H1 (cell line): ENCODE measurements at regions not wholly inside any gene's neighbourhood (a gene's known extent, or its start where the extent isn't known, plus 50 kb on each side); places are given as distances from the start of the nearest gene placed in this dataset.

Experiments
- CBX8 ChIP-seq: fragments of 300-800, 300-1000 bp; sonication (generic); IDR thresholded peaks from 2 replicates; pipeline ENCODE4 v1.7.1; 2016; ENCODE audit warnings: low read depth, low read length, borderline replicate concordance
- CEBPB ChIP-seq: IDR thresholded peaks from 2 replicates; pipeline ENCODE4 v1.6.1; 2012; ENCODE audit warnings: low read depth, low read length
- CHD2 ChIP-seq: IDR thresholded peaks from 2 replicates; pipeline ENCODE4 v1.6.1; 2012; ENCODE audit warnings: low read length, improper control_type of control experiment
- EP300 ChIP-seq, 2 experiments: IDR thresholded peaks; 1 replicate in 1 of 2; 2 replicates in 1 of 2; pipeline ENCODE4 v1.6.1; 2011 to 2012; ENCODE audit warnings: low read depth in 2 of 2, low read length in 2 of 2, mild to moderate bottlenecking in 2 of 2, borderline replicate concordance in 1 of 2, inconsistent platforms in 1 of 2, moderate library complexity in 1 of 2
- KDM4A ChIP-seq: IDR thresholded peaks from one replicate; pipeline ENCODE4 v1.7.1; 2012; ENCODE audit warnings: low read depth, mild to moderate bottlenecking, moderate library complexity, low read length, inconsistent platforms; ENCODE audit not compliant: severe bottlenecking
- NRF1 ChIP-seq: IDR thresholded peaks from 2 replicates; pipeline ENCODE4 v1.6.1; 2011; ENCODE audit warnings: mild to moderate bottlenecking, low read depth, low read length, improper control_type of control experiment
- TAF7 ChIP-seq: optimal IDR thresholded peaks from 2 replicates; pipeline ENCODE3; 2011; ENCODE audit warnings: low read depth, mild to moderate bottlenecking, inconsistent platforms, low read length, moderate library complexity, borderline replicate concordance
- TF ChIP-seq, protein P1 (sequence below): fragments of 300-600 bp; sonication (generic); IDR thresholded peaks from 2 replicates; pipeline ENCODE4 v1.7.1; 2012; ENCODE audit warnings: low read length, moderate library complexity, mild to moderate bottlenecking, inconsistent platforms; ENCODE audit not compliant: insufficient replicate concordance

GRCh38 chr10:113326160-113327111 lies 226.4 kb upstream of the HABP2 start (continued):
- TF ChIP-seq, protein P1, sequence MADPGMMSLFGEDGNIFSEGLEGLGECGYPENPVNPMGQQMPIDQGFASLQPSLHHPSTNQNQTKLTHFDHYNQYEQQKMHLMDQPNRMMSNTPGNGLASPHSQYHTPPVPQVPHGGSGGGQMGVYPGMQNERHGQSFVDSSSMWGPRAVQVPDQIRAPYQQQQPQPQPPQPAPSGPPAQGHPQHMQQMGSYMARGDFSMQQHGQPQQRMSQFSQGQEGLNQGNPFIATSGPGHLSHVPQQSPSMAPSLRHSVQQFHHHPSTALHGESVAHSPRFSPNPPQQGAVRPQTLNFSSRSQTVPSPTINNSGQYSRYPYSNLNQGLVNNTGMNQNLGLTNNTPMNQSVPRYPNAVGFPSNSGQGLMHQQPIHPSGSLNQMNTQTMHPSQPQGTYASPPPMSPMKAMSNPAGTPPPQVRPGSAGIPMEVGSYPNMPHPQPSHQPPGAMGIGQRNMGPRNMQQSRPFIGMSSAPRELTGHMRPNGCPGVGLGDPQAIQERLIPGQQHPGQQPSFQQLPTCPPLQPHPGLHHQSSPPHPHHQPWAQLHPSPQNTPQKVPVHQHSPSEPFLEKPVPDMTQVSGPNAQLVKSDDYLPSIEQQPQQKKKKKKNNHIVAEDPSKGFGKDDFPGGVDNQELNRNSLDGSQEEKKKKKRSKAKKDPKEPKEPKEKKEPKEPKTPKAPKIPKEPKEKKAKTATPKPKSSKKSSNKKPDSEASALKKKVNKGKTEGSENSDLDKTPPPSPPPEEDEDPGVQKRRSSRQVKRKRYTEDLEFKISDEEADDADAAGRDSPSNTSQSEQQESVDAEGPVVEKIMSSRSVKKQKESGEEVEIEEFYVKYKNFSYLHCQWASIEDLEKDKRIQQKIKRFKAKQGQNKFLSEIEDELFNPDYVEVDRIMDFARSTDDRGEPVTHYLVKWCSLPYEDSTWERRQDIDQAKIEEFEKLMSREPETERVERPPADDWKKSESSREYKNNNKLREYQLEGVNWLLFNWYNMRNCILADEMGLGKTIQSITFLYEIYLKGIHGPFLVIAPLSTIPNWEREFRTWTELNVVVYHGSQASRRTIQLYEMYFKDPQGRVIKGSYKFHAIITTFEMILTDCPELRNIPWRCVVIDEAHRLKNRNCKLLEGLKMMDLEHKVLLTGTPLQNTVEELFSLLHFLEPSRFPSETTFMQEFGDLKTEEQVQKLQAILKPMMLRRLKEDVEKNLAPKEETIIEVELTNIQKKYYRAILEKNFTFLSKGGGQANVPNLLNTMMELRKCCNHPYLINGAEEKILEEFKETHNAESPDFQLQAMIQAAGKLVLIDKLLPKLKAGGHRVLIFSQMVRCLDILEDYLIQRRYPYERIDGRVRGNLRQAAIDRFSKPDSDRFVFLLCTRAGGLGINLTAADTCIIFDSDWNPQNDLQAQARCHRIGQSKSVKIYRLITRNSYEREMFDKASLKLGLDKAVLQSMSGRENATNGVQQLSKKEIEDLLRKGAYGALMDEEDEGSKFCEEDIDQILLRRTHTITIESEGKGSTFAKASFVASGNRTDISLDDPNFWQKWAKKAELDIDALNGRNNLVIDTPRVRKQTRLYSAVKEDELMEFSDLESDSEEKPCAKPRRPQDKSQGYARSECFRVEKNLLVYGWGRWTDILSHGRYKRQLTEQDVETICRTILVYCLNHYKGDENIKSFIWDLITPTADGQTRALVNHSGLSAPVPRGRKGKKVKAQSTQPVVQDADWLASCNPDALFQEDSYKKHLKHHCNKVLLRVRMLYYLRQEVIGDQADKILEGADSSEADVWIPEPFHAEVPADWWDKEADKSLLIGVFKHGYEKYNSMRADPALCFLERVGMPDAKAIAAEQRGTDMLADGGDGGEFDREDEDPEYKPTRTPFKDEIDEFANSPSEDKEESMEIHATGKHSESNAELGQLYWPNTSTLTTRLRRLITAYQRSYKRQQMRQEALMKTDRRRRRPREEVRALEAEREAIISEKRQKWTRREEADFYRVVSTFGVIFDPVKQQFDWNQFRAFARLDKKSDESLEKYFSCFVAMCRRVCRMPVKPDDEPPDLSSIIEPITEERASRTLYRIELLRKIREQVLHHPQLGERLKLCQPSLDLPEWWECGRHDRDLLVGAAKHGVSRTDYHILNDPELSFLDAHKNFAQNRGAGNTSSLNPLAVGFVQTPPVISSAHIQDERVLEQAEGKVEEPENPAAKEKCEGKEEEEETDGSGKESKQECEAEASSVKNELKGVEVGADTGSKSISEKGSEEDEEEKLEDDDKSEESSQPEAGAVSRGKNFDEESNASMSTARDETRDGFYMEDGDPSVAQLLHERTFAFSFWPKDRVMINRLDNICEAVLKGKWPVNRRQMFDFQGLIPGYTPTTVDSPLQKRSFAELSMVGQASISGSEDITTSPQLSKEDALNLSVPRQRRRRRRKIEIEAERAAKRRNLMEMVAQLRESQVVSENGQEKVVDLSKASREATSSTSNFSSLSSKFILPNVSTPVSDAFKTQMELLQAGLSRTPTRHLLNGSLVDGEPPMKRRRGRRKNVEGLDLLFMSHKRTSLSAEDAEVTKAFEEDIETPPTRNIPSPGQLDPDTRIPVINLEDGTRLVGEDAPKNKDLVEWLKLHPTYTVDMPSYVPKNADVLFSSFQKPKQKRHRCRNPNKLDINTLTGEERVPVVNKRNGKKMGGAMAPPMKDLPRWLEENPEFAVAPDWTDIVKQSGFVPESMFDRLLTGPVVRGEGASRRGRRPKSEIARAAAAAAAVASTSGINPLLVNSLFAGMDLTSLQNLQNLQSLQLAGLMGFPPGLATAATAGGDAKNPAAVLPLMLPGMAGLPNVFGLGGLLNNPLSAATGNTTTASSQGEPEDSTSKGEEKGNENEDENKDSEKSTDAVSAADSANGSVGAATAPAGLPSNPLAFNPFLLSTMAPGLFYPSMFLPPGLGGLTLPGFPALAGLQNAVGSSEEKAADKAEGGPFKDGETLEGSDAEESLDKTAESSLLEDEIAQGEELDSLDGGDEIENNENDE = no peak
- TF ChIP-seq KDM4A = no peak
- no peak for TF ChIP-seq CEBPB
- TF ChIP-seq EP300 (IDR thresholded peaks at IDR 0.05; ENCODE audit: borderline replicate concordance in 1 of 2, low read depth in 2 of 2, low read length in 2 of 2) = no peak
- TF ChIP-seq NRF1 = no peak
- no peak for TF ChIP-seq TAF7
- no peak for TF ChIP-seq CBX8
- TF ChIP-seq CHD2 = no peak
